Activated naive CD8-positive, alpha-beta T cell treated with anti-CD3 and anti-CD28 coated beads, Interleukin-2, amount 10 ng/mL, durations not matched to agents 7 days and 5 days (primary cell): ENCODE measurements at regions not wholly inside any gene's neighbourhood (a gene's known extent, or its start where the extent isn't known, plus 50 kb on each side); places are given as distances from the start of the nearest gene placed in this dataset.
A peak's percentile ranks its signal among the peaks of the same experiment; 100 is the strongest.

Experiments
- ATAC-seq: fragments of 150-1000 bp; cut with Tn5 transposase; one replicate; pipeline ENCODE4 v1.10.0; 2021; ENCODE audit warnings: low read depth, moderate library complexity
- POLR2A ChIA-PET: fragments of 350-600 bp; sonication (Branson Sonifier 250); formaldehyde crosslinking; loops from one replicate; lab custom pipeline; 2021; ENCODE audit warnings: antibody characterized with exemption; lab: Charles Lee
- DNase-seq: peaks from one replicate; pipeline ENCODE4 v3.0.0; 2021
- H3K27ac Mint-ChIP-seq: one replicate; pipeline ENCODE4 v1.8.0; 2022; ENCODE audit warnings: mild to moderate bottlenecking, mixed read lengths
- H3K27me3 Mint-ChIP-seq: one replicate; pipeline ENCODE4 v1.8.0; 2022; ENCODE audit warnings: mild to moderate bottlenecking, moderate library complexity, mixed read lengths
- H3K36me3 Mint-ChIP-seq: one replicate; pipeline ENCODE4 v1.8.0; 2021; ENCODE audit warnings: mild to moderate bottlenecking, mixed read lengths
- H3K4me1 Mint-ChIP-seq: one replicate; pipeline ENCODE4 v1.8.0; 2021; ENCODE audit warnings: mixed read lengths
- H3K4me3 Mint-ChIP-seq: one replicate; pipeline ENCODE4 v1.8.0; 2022; ENCODE audit warnings: mild to moderate bottlenecking, moderate library complexity, mixed read lengths
- H3K9me3 Mint-ChIP-seq: one replicate; pipeline ENCODE4 v1.8.0; 2021; ENCODE audit warnings: mixed read lengths

- H3K4me3 Mint-ChIP-seq = no peak overlapping the region
- ATAC-seq (no peak), DNase-seq (no peak)
- H3K27ac Mint-ChIP-seq = no peak overlapping the region
- no peaks in the 10 kb centered on the region for H3K27me3 Mint-ChIP-seq
- peaks cover 36% of the 10 kb centered on the region for H3K4me1 Mint-ChIP-seq
- POLR2A ChIA-PET = no interaction called here
- H3K9me3 Mint-ChIP-seq = peaks cover 10% of the 10 kb centered on the region
- peaks cover 22% of the 10 kb centered on the region for H3K36me3 Mint-ChIP-seq
These were observed 901.8 kb downstream of the VRK1 start for GRCh38 chr14:97699026-97699425.

- Mint-ChIP-seq H3K27me3 (no peaks in the 10 kb centered on the region), H3K9me3 (peaks cover 5% of the 10 kb centered on the region), H3K4me1 (peaks cover 62% of the 10 kb centered on the region), H3K36me3 (peaks cover 16% of the 10 kb centered on the region), H3K4me3 (peak overlapping the region; percentile 38), H3K27ac (peak overlapping the region; percentile 81)
- POLR2A ChIA-PET = interaction anchor here (0.6 to 1.4 kb wide), 5 partner anchors 18 to 1569 kb away, joined by 3 to 6 read pairs (median 3); partner anchors contain the start of gene BCL11B
- DNase-seq (peak; percentile 48), ATAC-seq (peak; percentile 49)
These were observed 906.0 kb downstream of the VRK1 start for GRCh38 chr14:97703006-97703760.

GRCh38 chr14:97704316-97704885 lies 907.2 kb downstream of the VRK1 start:
- no peak for DNase-seq
- ATAC-seq = peak; percentile 16
- no peaks in the 10 kb centered on the region for H3K27me3 Mint-ChIP-seq
- H3K9me3 Mint-ChIP-seq = no peaks in the 10 kb centered on the region
- peak overlapping the region; percentile 81 for H3K27ac Mint-ChIP-seq
- peaks cover 66% of the 10 kb centered on the region for H3K4me1 Mint-ChIP-seq
- peaks cover 11% of the 10 kb centered on the region for H3K36me3 Mint-ChIP-seq
- H3K4me3 Mint-ChIP-seq = peak overlapping the region; percentile 33
- POLR2A ChIA-PET = interaction anchor here (1.4 kb wide), 1 partner anchor 102 kb away, joined by 3 read pairs; no protein-coding TSS in a partner anchor

GRCh38 chr14:97705107-97705506 lies 907.9 kb downstream of the VRK1 start:
- H3K27ac Mint-ChIP-seq = peak overlapping the region; percentile 38
- peaks cover 9% of the 10 kb centered on the region for H3K36me3 Mint-ChIP-seq
- H3K4me3 Mint-ChIP-seq = no peak overlapping the region
- POLR2A ChIA-PET = interaction anchor here (1.4 kb wide), 1 partner anchor 102 kb away, joined by 3 read pairs; no protein-coding TSS in a partner anchor
- no peak for ATAC-seq
- H3K4me1 Mint-ChIP-seq = peaks cover 70% of the 10 kb centered on the region
- DNase-seq = no peak
- H3K27me3 Mint-ChIP-seq = no peaks in the 10 kb centered on the region
- no peaks in the 10 kb centered on the region for H3K9me3 Mint-ChIP-seq

GRCh38 chr14:97705976-97706375 lies 908.8 kb downstream of the VRK1 start:
- Mint-ChIP-seq H3K4me3 (no peak overlapping the region), H3K36me3 (peaks cover 7% of the 10 kb centered on the region), H3K27me3 (no peaks in the 10 kb centered on the region), H3K9me3 (no peaks in the 10 kb centered on the region), H3K27ac (peak overlapping the region; percentile 97), H3K4me1 (peaks cover 76% of the 10 kb centered on the region)
- ATAC-seq = no peak
- DNase-seq = no peak
- POLR2A ChIA-PET = interaction anchor here (3.8 kb wide), 1 partner anchor 18 kb away, joined by 15 read pairs; no protein-coding TSS in a partner anchor

GRCh38 chr14:97706819-97707218 lies 909.6 kb downstream of the VRK1 start:
- peak; percentile 41 for DNase-seq
- peak overlapping the region; percentile 97 for H3K27ac Mint-ChIP-seq
- peaks cover 79% of the 10 kb centered on the region for H3K4me1 Mint-ChIP-seq
- H3K36me3 Mint-ChIP-seq = peaks cover 7% of the 10 kb centered on the region
- POLR2A ChIA-PET = interaction anchor here (0.7 to 3.8 kb wide), 3 partner anchors 17 to 493 kb away, joined by 3 to 15 read pairs (median 12); no protein-coding TSS in a partner anchor
- no peaks in the 10 kb centered on the region for H3K27me3 Mint-ChIP-seq
- peak; percentile 19 for ATAC-seq
- no peaks in the 10 kb centered on the region for H3K9me3 Mint-ChIP-seq
- H3K4me3 Mint-ChIP-seq = peak overlapping the region; percentile 85

- peak overlapping the region; percentile 97 for H3K27ac Mint-ChIP-seq
- DNase-seq (peak; percentile 43), ATAC-seq (peak; percentile 51)
- H3K27me3 Mint-ChIP-seq = no peaks in the 10 kb centered on the region
- POLR2A ChIA-PET = interaction anchor here (0.6 to 3.8 kb wide), 5 partner anchors 17 to 1558 kb away, joined by 3 to 15 read pairs (median 4); no protein-coding TSS in a partner anchor
- H3K4me3 Mint-ChIP-seq = peak overlapping the region; percentile 85
- peaks cover 83% of the 10 kb centered on the region for H3K4me1 Mint-ChIP-seq
- H3K36me3 Mint-ChIP-seq = peaks cover 7% of the 10 kb centered on the region
- H3K9me3 Mint-ChIP-seq = no peaks in the 10 kb centered on the region
These were observed 910.4 kb downstream of the VRK1 start for GRCh38 chr14:97707603-97708002.

GRCh38 chr14:97709552-97709951 lies 912.4 kb downstream of the VRK1 start:
- POLR2A ChIA-PET = no interaction called here

GRCh38 chr14:97710726-97711125 lies 913.5 kb downstream of the VRK1 start:
- H3K4me3 Mint-ChIP-seq = peak overlapping the region; percentile 7
- H3K27me3 Mint-ChIP-seq = no peaks in the 10 kb centered on the region
- H3K4me1 Mint-ChIP-seq = peaks cover 60% of the 10 kb centered on the region
- ATAC-seq = no peak
- H3K27ac Mint-ChIP-seq = peak overlapping the region; percentile 24
- H3K9me3 Mint-ChIP-seq = no peaks in the 10 kb centered on the region
- no peak for DNase-seq
- H3K36me3 Mint-ChIP-seq = peaks cover 6% of the 10 kb centered on the region
- POLR2A ChIA-PET = no interaction called here

More at GRCh38 chr14:97709552-97709951, 912.4 kb downstream of the VRK1 start:
- H3K4me1 Mint-ChIP-seq = peaks cover 68% of the 10 kb centered on the region
- peak; percentile 82 for ATAC-seq
- no peaks in the 10 kb centered on the region for H3K27me3 Mint-ChIP-seq
- H3K36me3 Mint-ChIP-seq = peaks cover 4% of the 10 kb centered on the region
- no peaks in the 10 kb centered on the region for H3K9me3 Mint-ChIP-seq
- peak overlapping the region; percentile 67 for H3K4me3 Mint-ChIP-seq
- peak; percentile 53 for DNase-seq
- peak overlapping the region; percentile 77 for H3K27ac Mint-ChIP-seq

GRCh38 chr14:97712471-97712870 lies 915.3 kb downstream of the VRK1 start:
- peaks cover 6% of the 10 kb centered on the region for H3K36me3 Mint-ChIP-seq
- no peak overlapping the region for H3K27ac Mint-ChIP-seq
- H3K4me1 Mint-ChIP-seq = peaks cover 43% of the 10 kb centered on the region
- POLR2A ChIA-PET = no interaction called here
- no peaks in the 10 kb centered on the region for H3K27me3 Mint-ChIP-seq
- no peak for DNase-seq
- ATAC-seq = no peak
- no peaks in the 10 kb centered on the region for H3K9me3 Mint-ChIP-seq
- no peak overlapping the region for H3K4me3 Mint-ChIP-seq

GRCh38 chr14:97713023-97713422 lies 915.8 kb downstream of the VRK1 start:
- DNase-seq (no peak), ATAC-seq (no peak)
- H3K27me3 Mint-ChIP-seq = no peaks in the 10 kb centered on the region
- no peak overlapping the region for H3K4me3 Mint-ChIP-seq
- no peaks in the 10 kb centered on the region for H3K9me3 Mint-ChIP-seq
- H3K27ac Mint-ChIP-seq = no peak overlapping the region
- H3K4me1 Mint-ChIP-seq = peaks cover 38% of the 10 kb centered on the region
- POLR2A ChIA-PET = no interaction called here
- peaks cover 6% of the 10 kb centered on the region for H3K36me3 Mint-ChIP-seq

- DNase-seq (no peak), ATAC-seq (peak; percentile 14)
- H3K4me1 Mint-ChIP-seq = peaks cover 35% of the 10 kb centered on the region
- peak overlapping the region; percentile 35 for H3K27ac Mint-ChIP-seq
- POLR2A ChIA-PET = interaction anchor here (0.6 kb wide), 1 partner anchor 8 kb away, joined by 3 read pairs; no protein-coding TSS in a partner anchor
- H3K9me3 Mint-ChIP-seq = no peaks in the 10 kb centered on the region
- peak overlapping the region; percentile 47 for H3K4me3 Mint-ChIP-seq
- peaks cover 8% of the 10 kb centered on the region for H3K36me3 Mint-ChIP-seq
- no peaks in the 10 kb centered on the region for H3K27me3 Mint-ChIP-seq
These were observed 921.8 kb downstream of the VRK1 start for GRCh38 chr14:97718886-97719442.

- no peak for ATAC-seq
- POLR2A ChIA-PET = no interaction called here
- Mint-ChIP-seq H3K4me3 (peak overlapping the region; percentile 12), H3K36me3 (peaks cover 7% of the 10 kb centered on the region), H3K9me3 (no peaks in the 10 kb centered on the region), H3K27ac (no peak overlapping the region), H3K27me3 (no peaks in the 10 kb centered on the region), H3K4me1 (peaks cover 43% of the 10 kb centered on the region)
- no peak for DNase-seq
These were observed 922.7 kb downstream of the VRK1 start for GRCh38 chr14:97719931-97720330.
